GM12878 (cell line): ENCODE measurements at regions not wholly inside any gene's neighbourhood (a gene's known extent, or its start where the extent isn't known, plus 50 kb on each side); places are given as distances from the start of the nearest gene placed in this dataset.

ENCODE experiments used
- ATAC-seq: fragments of 200-7000 bp; cut with Tn5 transposase; 3 replicates; pipeline ENCODE4 v1.9.1; 2020; ENCODE audit warnings: mild to moderate bottlenecking, moderate library complexity
- BruUV-seq: library from RNA; stranded (reverse); fragments of 400-500 nt; replicated peaks from 2 replicates; lab custom pipeline; 2021; lab: Mats Ljungman, UMichigan
- CTCF ChIA-PET: fragments of 300-600 bp; sonication (Branson Sonifier 250); formaldehyde crosslinking; extraction: SDS; loops from one replicate; lab custom pipeline; 2021; ENCODE audit warnings: inconsistent platforms; lab: Yijun Ruan, JAX
- POLR2A ChIA-PET: fragments of 350-600 bp; formaldehyde crosslinking; extraction: SDS; loops from one replicate; lab custom pipeline; 2021; ENCODE audit warnings: inconsistent platforms; lab: Charles Lee
- RAD21 ChIA-PET: fragments of 300-600 bp; sonication (Branson Sonifier 250); formaldehyde crosslinking; loops from one replicate; lab custom pipeline; 2023; ENCODE audit warnings: antibody characterized with exemption; ENCODE audit not compliant: unreplicated experiment; lab: Charles Lee
- SMC1A ChIA-PET: fragments of 300-600 bp; sonication (Branson Sonifier 250); formaldehyde crosslinking; loops from one replicate; lab custom pipeline; 2023; ENCODE audit not compliant: unreplicated experiment, uncharacterized antibody; lab: Charles Lee
- DNase-seq: peaks from one replicate; pipeline ENCODE4 v3.0.0-alpha.2; 2011; ENCODE audit warnings: low read depth, low spot score
- FAIRE-seq: peaks from 3 replicates; lab custom pipeline; 2011; peaks lifted over from hg19 to GRCh38; lab: Jason Lieb, UNC
- H2AFZ ChIP-seq: 2 replicates; pipeline ENCODE4 v1.6.0; 2011; ENCODE audit warnings: low read depth, low read length, control low read depth; ENCODE audit not compliant: control insufficient read depth
- H3K27ac ChIP-seq: 2 replicates; pipeline ENCODE4 v1.5.1; 2011; ENCODE audit warnings: control low read depth; ENCODE audit not compliant: control insufficient read depth, insufficient read depth
- H3K27me3 ChIP-seq, 2 experiments: replicated peaks in 1 of 2; 2 replicates each; pipeline versions ENCODE4 v1.6.0 to v1.6.1; 2011; ENCODE audit warnings: low read length in 1 of 2; ENCODE audit not compliant: control insufficient read depth in 2 of 2, insufficient read depth in 2 of 2
- H3K36me3 ChIP-seq, 2 experiments: 2 replicates each; pipeline ENCODE4 v1.5.1; 2011; ENCODE audit warnings: low read length in 1 of 2; ENCODE audit not compliant: control insufficient read depth in 2 of 2, insufficient read depth in 2 of 2
- H3K4me1 ChIP-seq: 2 replicates; pipeline ENCODE4 v1.6.1; 2011; ENCODE audit warnings: mild to moderate bottlenecking, low read length, moderate library complexity, mixed read lengths; ENCODE audit not compliant: control insufficient read depth, insufficient read depth
- H3K4me2 ChIP-seq: 2 replicates; pipeline ENCODE4 v1.6.0; 2011; ENCODE audit warnings: control low read depth; ENCODE audit not compliant: control insufficient read depth, insufficient read depth
- H3K4me3 ChIP-seq: fragments of 200-600 bp; sonication (generic); 2 replicates; pipeline ENCODE4 v1.5.1; 2016
- H3K79me2 ChIP-seq: 2 replicates; pipeline ENCODE4 v1.6.0; 2011; ENCODE audit warnings: low read length; ENCODE audit not compliant: control insufficient read depth, insufficient read depth
- H3K9ac ChIP-seq: 2 replicates; pipeline ENCODE4 v1.8.0; 2011; ENCODE audit warnings: low read length, control low read depth, mixed read lengths; ENCODE audit not compliant: control insufficient read depth, insufficient read depth
- H3K9me3 ChIP-seq: replicated peaks from 3 replicates; pipeline ENCODE4 v1.5.1; 2011; ENCODE audit warnings: mild to moderate bottlenecking, low read length; ENCODE audit not compliant: control insufficient read depth, insufficient read depth
- H4K20me1 ChIP-seq: 2 replicates; pipeline ENCODE4 v1.6.0; 2011; ENCODE audit not compliant: control insufficient read depth, insufficient read depth
- CREM ChIP-seq: IDR thresholded peaks from 2 replicates; pipeline ENCODE4 v1.6.1; 2014; ENCODE audit warnings: antibody characterized with exemption, low read depth
- EGR1 ChIP-seq, 2 experiments: IDR thresholded peaks; 1 replicate in 1 of 2; 2 replicates in 1 of 2; pipeline ENCODE4 v1.6.1; 2011 to 2012; ENCODE audit warnings: low read depth in 2 of 2, low read length in 2 of 2, borderline replicate concordance in 1 of 2, mild to moderate bottlenecking in 1 of 2, moderate library complexity in 1 of 2
- HCFC1 ChIP-seq: fragments of 150-350 bp; IDR thresholded peaks from 2 replicates; pipeline ENCODE4 v1.6.1; 2014; ENCODE audit warnings: low read length
- HSF1 ChIP-seq: fragments of 150-350 bp; IDR thresholded peaks from 2 replicates; pipeline ENCODE4 v1.6.1; 2014; ENCODE audit warnings: mild to moderate bottlenecking, low read depth, low read length
- MAX ChIP-seq: IDR thresholded peaks from 2 replicates; pipeline ENCODE4 v1.6.1; 2012; ENCODE audit warnings: low read depth, low read length, improper control_type of control experiment
- NR2C1 ChIP-seq: fragments of 450-650 bp; IDR thresholded peaks from 2 replicates; pipeline ENCODE4 v1.6.1; 2017; ENCODE audit warnings: antibody characterized with exemption, mild to moderate bottlenecking, moderate library complexity
- STAT3 ChIP-seq: IDR thresholded peaks from 2 replicates; pipeline ENCODE4 v1.6.1; 2011; ENCODE audit warnings: low read depth, low read length, improper control_type of control experiment
- ZBTB40 ChIP-seq: fragments of 450-650 bp; IDR thresholded peaks from 2 replicates; pipeline ENCODE4 v1.6.1; 2016; ENCODE audit warnings: mild to moderate bottlenecking, moderate library complexity, borderline replicate concordance
- ZNF207 ChIP-seq: fragments of 450-650 bp; IDR thresholded peaks from 2 replicates; pipeline ENCODE4 v1.6.1; 2014; ENCODE audit warnings: antibody characterized with exemption, mild to moderate bottlenecking, borderline replicate concordance
- WGBS: methylation state at CpG from one replicate; pipeline ENCODE4 v1.1.6; 2016; ENCODE audit warnings: low lambda C conversion rate; ENCODE audit not compliant: insufficient replicate concordance, insufficient coverage; ENCODE audit errors: missing lambda C conversion rate; 5-methylcytosine and 5-hydroxymethylcytosine counted together
- in situ Hi-C: fragments of 300-500 bp; cut with MboI; formaldehyde crosslinking; loops from 9 replicates; pipeline ENCODE4 v1.14.3; 2018; ENCODE audit warnings: mixed read lengths
- intact Hi-C: fragments of 100-400 bp; cut with micrococcal nuclease; formaldehyde crosslinking; loops from one replicate; pipeline ENCODE4 v1.14.2; 2022; ENCODE audit not compliant: unreplicated experiment

GRCh38 chr14:43981135-43981768 is 525.8 kb downstream of the FSCB start (continued):
- no peak for TF ChIP-seq ZBTB40
- TF ChIP-seq, all 136 proteins: peak for 0

- in situ Hi-C loops, result no loop called here
- CTCF ChIA-PET, result no interaction called here
- no peaks in the 10 kb centered on the region for H3K27me3 ChIP-seq
- TF ChIP-seq HCFC1, result no peak
- TF ChIP-seq ZNF207, result no peak
- no peak for TF ChIP-seq MAX
- no peak for TF ChIP-seq NR2C1
- TF ChIP-seq EGR1 (IDR thresholded peaks at IDR 0.05; ENCODE audit: borderline replicate concordance in 1 of 2, low read depth in 2 of 2, low read length in 2 of 2), result no peak
- TF ChIP-seq CREM, result no peak
- TF ChIP-seq STAT3, result no peak
- TF ChIP-seq HSF1, result no peak
- TF ChIP-seq, all 136 proteins: peak for 0
- 15% methylated on average over 4 of the region's 5 CpGs for WGBS
- Histone ChIP-seq H3K4me1 (no peaks in the 10 kb centered on the region), H3K9ac (no peak overlapping the region), H3K9me3 (no peaks in the 10 kb centered on the region), H3K4me3 (no peak overlapping the region), H3K79me2 (no peaks in the 10 kb centered on the region), H4K20me1 (no peaks in the 10 kb centered on the region), H2AFZ (no peak overlapping the region), H3K4me2 (no peak overlapping the region), H3K27ac (no peak overlapping the region), H3K36me3 (no peaks in the 10 kb centered on the region)
- ChIA-PET RAD21 (no interaction called here), SMC1A (no interaction called here), POLR2A (no interaction called here)
- FAIRE-seq (no peak), ATAC-seq (no peak), DNase-seq (no peak)
- intact Hi-C loops, result no loop called here
- no TSS peak for BruUV-seq
Observed at GRCh38 chr14:43956741-43957140, 550.3 kb downstream of the FSCB start.
